ENCODE measurements at regions not wholly inside any gene's neighbourhood (a gene's known extent, or its start where the extent isn't known, plus 50 kb on each side); places are given as distances from the start of the nearest gene placed in this dataset.

DNA sequence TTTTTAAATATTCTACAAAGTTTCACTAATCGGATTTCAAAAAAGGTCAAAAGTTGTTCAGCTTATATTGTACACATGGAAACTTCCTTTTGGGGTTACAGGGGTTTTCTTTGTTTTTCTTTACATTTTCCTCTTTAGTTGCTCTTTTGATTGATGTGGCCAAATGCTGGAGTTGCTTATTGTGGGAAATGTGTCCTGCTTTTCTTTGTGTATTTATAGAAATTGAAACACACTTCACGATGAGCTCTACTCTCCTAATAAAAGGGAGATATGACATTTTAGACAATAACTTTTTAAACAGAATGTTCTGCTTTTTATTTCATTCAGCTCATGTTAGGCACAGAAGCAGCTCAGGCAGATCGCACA is 50.7 kb upstream of the SPRY1 start:
- Mint-ChIP-seq H3K36me3 (ENCODE audit: low read depth) (no peaks in the 10 kb centered on the region), H3K27me3 (peaks cover 8% of the 10 kb centered on the region), H3K4me1 (peaks cover 3% of the 10 kb centered on the region), H3K27ac (no peak overlapping the region), H3K9me3 (no peaks in the 10 kb centered on the region), H3K4me3 (no peak overlapping the region)
- POLR2A ChIA-PET = no interaction called here
- CTCF ChIA-PET = no interaction called here
- DNase-seq = no peak

- Mint-ChIP-seq H3K27me3 (peaks cover 8% of the 10 kb centered on the region), H3K27ac (no peak overlapping the region), H3K9me3 (no peaks in the 10 kb centered on the region), H3K4me3 (no peak overlapping the region), H3K4me1 (peaks cover 3% of the 10 kb centered on the region), H3K36me3 (ENCODE audit: low read depth) (no peaks in the 10 kb centered on the region)
- ChIA-PET POLR2A (no interaction called here), CTCF (interaction anchor here (0.6 kb wide), 1 partner anchor 1053 kb away, joined by 3 read pairs; no protein-coding TSS in a partner anchor)
- no peak for DNase-seq
These were observed 50.2 kb upstream of the SPRY1 start for GRCh38 chr4:123346330-123346940.

Data from activated CD4-positive, alpha-beta T cell treated with anti-CD3 and anti-CD28 coated beads, Interleukin-2, amount 10 ng/mL, durations not matched to agents 7 days and 5 days (primary cell).